ENCODE measurements at regions not wholly inside any gene's neighbourhood (a gene's known extent, or its start where the extent isn't known, plus 50 kb on each side); places are given as distances from the start of the nearest gene placed in this dataset.

DNA sequence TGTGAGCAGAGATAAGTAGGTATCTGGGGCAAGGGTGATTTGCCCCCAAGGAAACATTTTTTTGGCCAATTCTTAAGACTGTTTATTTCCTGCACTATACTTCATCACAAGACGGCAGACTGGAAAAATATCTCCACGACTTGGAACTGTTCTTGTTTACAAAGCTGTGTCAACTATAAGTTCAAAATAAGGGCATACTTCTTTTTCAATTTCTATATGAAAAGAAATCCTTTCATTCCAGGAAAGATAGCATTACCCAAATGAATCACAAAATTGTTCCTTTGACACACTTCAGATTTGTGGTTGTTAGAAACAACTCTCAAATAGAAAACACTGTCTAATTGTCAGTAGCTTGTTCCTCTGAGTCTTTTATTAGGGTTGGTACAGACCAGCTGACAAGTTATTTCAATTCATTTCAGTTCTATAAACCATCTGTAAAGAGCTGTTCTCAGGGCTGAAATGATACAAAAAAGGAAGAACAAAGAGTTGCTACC lies 212.9 kb upstream of the PRDM1 start:
- TF ChIP-seq, protein P1, sequence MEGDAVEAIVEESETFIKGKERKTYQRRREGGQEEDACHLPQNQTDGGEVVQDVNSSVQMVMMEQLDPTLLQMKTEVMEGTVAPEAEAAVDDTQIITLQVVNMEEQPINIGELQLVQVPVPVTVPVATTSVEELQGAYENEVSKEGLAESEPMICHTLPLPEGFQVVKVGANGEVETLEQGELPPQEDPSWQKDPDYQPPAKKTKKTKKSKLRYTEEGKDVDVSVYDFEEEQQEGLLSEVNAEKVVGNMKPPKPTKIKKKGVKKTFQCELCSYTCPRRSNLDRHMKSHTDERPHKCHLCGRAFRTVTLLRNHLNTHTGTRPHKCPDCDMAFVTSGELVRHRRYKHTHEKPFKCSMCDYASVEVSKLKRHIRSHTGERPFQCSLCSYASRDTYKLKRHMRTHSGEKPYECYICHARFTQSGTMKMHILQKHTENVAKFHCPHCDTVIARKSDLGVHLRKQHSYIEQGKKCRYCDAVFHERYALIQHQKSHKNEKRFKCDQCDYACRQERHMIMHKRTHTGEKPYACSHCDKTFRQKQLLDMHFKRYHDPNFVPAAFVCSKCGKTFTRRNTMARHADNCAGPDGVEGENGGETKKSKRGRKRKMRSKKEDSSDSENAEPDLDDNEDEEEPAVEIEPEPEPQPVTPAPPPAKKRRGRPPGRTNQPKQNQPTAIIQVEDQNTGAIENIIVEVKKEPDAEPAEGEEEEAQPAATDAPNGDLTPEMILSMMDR (IDR thresholded peaks at IDR 0.05 in 4 of 5, conservative IDR thresholded peaks at IDR 0.05 in 1 of 5): no peak
- no peak for TF ChIP-seq POLR2A (IDR thresholded peaks at IDR 0.05)

Measured in gastrocnemius medialis (tissue), 4 donors.